ENCODE measurements at regions not wholly inside any gene's neighbourhood (a gene's known extent, or its start where the extent isn't known, plus 50 kb on each side); places are given as distances from the start of the nearest gene placed in this dataset.

- intact Hi-C loops (cut with DNase I): no loop called here
- no peak for DNase-seq (ENCODE audit: extremely low spot score in 2 of 2)
- no peak overlapping the region for H3K4me3 ChIP-seq
- no peak overlapping the region for H3K27ac ChIP-seq
- no peaks in the 10 kb centered on the region for H3K36me3 ChIP-seq
- no peaks in the 10 kb centered on the region for H3K27me3 ChIP-seq
- TF ChIP-seq, protein P1, sequence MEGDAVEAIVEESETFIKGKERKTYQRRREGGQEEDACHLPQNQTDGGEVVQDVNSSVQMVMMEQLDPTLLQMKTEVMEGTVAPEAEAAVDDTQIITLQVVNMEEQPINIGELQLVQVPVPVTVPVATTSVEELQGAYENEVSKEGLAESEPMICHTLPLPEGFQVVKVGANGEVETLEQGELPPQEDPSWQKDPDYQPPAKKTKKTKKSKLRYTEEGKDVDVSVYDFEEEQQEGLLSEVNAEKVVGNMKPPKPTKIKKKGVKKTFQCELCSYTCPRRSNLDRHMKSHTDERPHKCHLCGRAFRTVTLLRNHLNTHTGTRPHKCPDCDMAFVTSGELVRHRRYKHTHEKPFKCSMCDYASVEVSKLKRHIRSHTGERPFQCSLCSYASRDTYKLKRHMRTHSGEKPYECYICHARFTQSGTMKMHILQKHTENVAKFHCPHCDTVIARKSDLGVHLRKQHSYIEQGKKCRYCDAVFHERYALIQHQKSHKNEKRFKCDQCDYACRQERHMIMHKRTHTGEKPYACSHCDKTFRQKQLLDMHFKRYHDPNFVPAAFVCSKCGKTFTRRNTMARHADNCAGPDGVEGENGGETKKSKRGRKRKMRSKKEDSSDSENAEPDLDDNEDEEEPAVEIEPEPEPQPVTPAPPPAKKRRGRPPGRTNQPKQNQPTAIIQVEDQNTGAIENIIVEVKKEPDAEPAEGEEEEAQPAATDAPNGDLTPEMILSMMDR (IDR thresholded peaks at IDR 0.05): no peak
- TF ChIP-seq POLR2A (IDR thresholded peaks at IDR 0.05) (no peak), POLR2AphosphoS5 (IDR thresholded peaks at IDR 0.05; ENCODE audit: insufficient read depth in 1 of 2, low read depth in 1 of 2) (no peak)
- no peaks in the 10 kb centered on the region for H3K4me1 ChIP-seq
- no peaks in the 10 kb centered on the region for H3K9me3 ChIP-seq
These were observed 518.6 kb upstream of the ZP4 start for GRCh38 chr1:238409191-238409850.

DNA sequence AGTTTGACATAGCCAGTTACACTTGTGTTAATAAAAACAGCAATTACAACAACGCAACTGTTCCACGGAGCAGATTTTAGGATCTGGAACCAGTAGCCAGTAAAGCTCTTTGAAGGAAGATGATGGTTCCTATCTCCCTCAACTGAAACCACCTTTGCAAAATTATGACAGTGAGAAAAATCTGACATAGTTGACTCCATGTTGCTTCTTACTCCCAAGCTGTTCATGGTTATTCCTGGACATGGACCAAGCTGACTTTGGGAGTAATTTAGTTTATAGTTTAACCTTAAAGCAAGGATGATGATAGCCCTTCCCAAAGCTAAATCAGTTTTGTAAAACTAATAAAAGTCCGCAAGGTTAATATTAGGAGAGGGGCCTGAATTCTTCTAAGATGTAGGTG, 518.0 kb upstream of the ZP4 start:
- Histone ChIP-seq H3K4me3 (no peak overlapping the region), H3K9me3 (no peaks in the 10 kb centered on the region), H3K36me3 (no peaks in the 10 kb centered on the region), H3K4me1 (no peaks in the 10 kb centered on the region), H3K27ac (no peak overlapping the region), H3K27me3 (no peaks in the 10 kb centered on the region)
- no peak for TF ChIP-seq POLR2AphosphoS5 (IDR thresholded peaks at IDR 0.05; ENCODE audit: insufficient read depth in 1 of 2, low read depth in 1 of 2)
- TF ChIP-seq POLR2A (IDR thresholded peaks at IDR 0.05): no peak
- TF ChIP-seq, protein P1 (IDR thresholded peaks at IDR 0.05): no peak
- no peak for DNase-seq (ENCODE audit: extremely low spot score in 2 of 2)
- intact Hi-C loops (cut with DNase I): no loop called here

- Histone ChIP-seq H3K36me3 (no peaks in the 10 kb centered on the region), H3K27me3 (no peaks in the 10 kb centered on the region), H3K27ac (no peak overlapping the region), H3K9me3 (no peaks in the 10 kb centered on the region), H3K4me3 (no peak overlapping the region), H3K4me1 (no peaks in the 10 kb centered on the region)
- intact Hi-C loops (cut with DNase I): no loop called here
- no peak for TF ChIP-seq POLR2A (IDR thresholded peaks at IDR 0.05)
- no peak for TF ChIP-seq POLR2AphosphoS5 (IDR thresholded peaks at IDR 0.05; ENCODE audit: insufficient read depth in 1 of 2, low read depth in 1 of 2)
- TF ChIP-seq, protein P1 (IDR thresholded peaks at IDR 0.05): no peak
- DNase-seq (ENCODE audit: extremely low spot score in 2 of 2): no peak
These were observed 515.6 kb upstream of the ZP4 start for GRCh38 chr1:238406098-238406860.

- Histone ChIP-seq H3K9me3 (no peaks in the 10 kb centered on the region), H3K27ac (no peak overlapping the region), H3K4me3 (no peak overlapping the region), H3K36me3 (no peaks in the 10 kb centered on the region), H3K4me1 (no peaks in the 10 kb centered on the region), H3K27me3 (no peaks in the 10 kb centered on the region)
- TF ChIP-seq POLR2A (IDR thresholded peaks at IDR 0.05): no peak
- TF ChIP-seq POLR2AphosphoS5 (IDR thresholded peaks at IDR 0.05; ENCODE audit: insufficient read depth in 1 of 2, low read depth in 1 of 2): no peak
- TF ChIP-seq, protein P1 (IDR thresholded peaks at IDR 0.05): no peak
- DNase-seq (ENCODE audit: extremely low spot score in 2 of 2): no peak
- intact Hi-C loops (cut with DNase I): no loop called here
These were observed 514.2 kb upstream of the ZP4 start for GRCh38 chr1:238404921-238405320.

DNA sequence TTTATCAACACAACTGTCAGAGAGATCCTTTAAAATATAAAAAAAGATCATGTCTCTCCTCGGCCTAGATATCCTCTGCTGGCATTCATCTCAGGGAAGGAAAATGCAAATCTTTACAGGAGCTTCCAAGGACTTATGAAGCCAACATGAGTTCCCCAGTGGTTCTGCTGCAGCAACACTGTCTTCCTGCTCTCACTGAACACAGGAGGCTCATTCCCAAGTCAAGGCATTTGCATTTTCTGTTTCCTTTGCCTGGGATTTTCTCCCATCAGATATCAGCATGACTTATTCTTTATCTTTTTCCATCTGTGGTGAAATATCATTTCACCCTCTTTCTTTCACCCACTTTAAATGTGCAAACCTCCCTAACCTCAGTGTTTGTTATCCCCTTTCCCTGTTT, 513.8 kb upstream of the ZP4 start:
- intact Hi-C loops (cut with DNase I): no loop called here
- H3K9me3 ChIP-seq: no peaks in the 10 kb centered on the region
- no peak overlapping the region for H3K4me3 ChIP-seq
- H3K4me1 ChIP-seq: no peaks in the 10 kb centered on the region
- no peaks in the 10 kb centered on the region for H3K27me3 ChIP-seq
- TF ChIP-seq POLR2AphosphoS5 (IDR thresholded peaks at IDR 0.05; ENCODE audit: insufficient read depth in 1 of 2, low read depth in 1 of 2): no peak
- TF ChIP-seq, protein P1 (IDR thresholded peaks at IDR 0.05): no peak
- no peak for TF ChIP-seq POLR2A (IDR thresholded peaks at IDR 0.05)
- H3K36me3 ChIP-seq: no peaks in the 10 kb centered on the region
- no peak overlapping the region for H3K27ac ChIP-seq
- DNase-seq (ENCODE audit: extremely low spot score in 2 of 2): no peak

Measured in vagina (tissue), 2 donors.